Gastroesophageal sphincter (tissue), 3 donors: ENCODE measurements at regions not wholly inside any gene's neighbourhood (a gene's known extent, or its start where the extent isn't known, plus 50 kb on each side); places are given as distances from the start of the nearest gene placed in this dataset.

ENCODE experiments used
- POLR2A ChIP-seq, 2 donors: fragments of 450-650 bp; IDR thresholded peaks; one replicate each; pipeline ENCODE4 v1.6.1; 2017; ENCODE audit warnings: antibody characterized with exemption in 2 of 2, mild to moderate bottlenecking in 2 of 2, moderate library complexity in 1 of 2
- POLR2AphosphoS5 ChIP-seq: sonication (generic); formaldehyde crosslinking; IDR thresholded peaks from one replicate; pipeline ENCODE4 v1.6.1; 2017; ENCODE audit warnings: antibody characterized with exemption
- TF ChIP-seq, protein P1 (sequence below), 4 experiments: fragments of 200-600 bp in 2 of 4; fragments of 450-650 bp in 2 of 4; sonication (generic) in 1 of 4; IDR thresholded peaks; one replicate each; pipeline ENCODE4 v1.5.1; 2017 to 2019; ENCODE audit warnings: antibody characterized with exemption in 4 of 4, mild to moderate bottlenecking in 2 of 4, moderate library complexity in 2 of 4

DNA sequence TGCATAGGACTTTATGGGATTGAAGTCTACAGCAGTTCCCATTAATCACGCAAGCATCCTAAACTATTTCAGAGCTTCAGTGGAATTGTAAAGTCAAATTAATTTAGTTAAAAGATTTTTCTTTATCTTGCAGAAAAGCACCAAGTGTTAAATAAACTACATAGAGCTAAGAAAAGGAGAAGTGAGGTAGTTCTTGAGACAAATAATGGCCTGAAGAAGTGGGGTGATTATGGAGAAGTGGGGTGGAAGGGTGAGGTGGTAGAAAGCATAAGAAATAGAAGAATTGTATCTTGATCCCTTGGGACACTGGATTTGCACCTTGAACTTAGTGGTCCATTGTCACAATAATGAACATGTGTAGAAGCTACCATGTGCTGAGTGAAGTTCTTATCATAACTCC is 121.7 kb upstream of the LINC00305 start:
- TF ChIP-seq POLR2A (IDR thresholded peaks at IDR 0.05): no peak
- TF ChIP-seq, protein P1, sequence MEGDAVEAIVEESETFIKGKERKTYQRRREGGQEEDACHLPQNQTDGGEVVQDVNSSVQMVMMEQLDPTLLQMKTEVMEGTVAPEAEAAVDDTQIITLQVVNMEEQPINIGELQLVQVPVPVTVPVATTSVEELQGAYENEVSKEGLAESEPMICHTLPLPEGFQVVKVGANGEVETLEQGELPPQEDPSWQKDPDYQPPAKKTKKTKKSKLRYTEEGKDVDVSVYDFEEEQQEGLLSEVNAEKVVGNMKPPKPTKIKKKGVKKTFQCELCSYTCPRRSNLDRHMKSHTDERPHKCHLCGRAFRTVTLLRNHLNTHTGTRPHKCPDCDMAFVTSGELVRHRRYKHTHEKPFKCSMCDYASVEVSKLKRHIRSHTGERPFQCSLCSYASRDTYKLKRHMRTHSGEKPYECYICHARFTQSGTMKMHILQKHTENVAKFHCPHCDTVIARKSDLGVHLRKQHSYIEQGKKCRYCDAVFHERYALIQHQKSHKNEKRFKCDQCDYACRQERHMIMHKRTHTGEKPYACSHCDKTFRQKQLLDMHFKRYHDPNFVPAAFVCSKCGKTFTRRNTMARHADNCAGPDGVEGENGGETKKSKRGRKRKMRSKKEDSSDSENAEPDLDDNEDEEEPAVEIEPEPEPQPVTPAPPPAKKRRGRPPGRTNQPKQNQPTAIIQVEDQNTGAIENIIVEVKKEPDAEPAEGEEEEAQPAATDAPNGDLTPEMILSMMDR (IDR thresholded peaks at IDR 0.05): no peak
- TF ChIP-seq POLR2AphosphoS5: no peak
